ENCODE measurements at regions not wholly inside any gene's neighbourhood (a gene's known extent, or its start where the extent isn't known, plus 50 kb on each side); places are given as distances from the start of the nearest gene placed in this dataset.

DNA sequence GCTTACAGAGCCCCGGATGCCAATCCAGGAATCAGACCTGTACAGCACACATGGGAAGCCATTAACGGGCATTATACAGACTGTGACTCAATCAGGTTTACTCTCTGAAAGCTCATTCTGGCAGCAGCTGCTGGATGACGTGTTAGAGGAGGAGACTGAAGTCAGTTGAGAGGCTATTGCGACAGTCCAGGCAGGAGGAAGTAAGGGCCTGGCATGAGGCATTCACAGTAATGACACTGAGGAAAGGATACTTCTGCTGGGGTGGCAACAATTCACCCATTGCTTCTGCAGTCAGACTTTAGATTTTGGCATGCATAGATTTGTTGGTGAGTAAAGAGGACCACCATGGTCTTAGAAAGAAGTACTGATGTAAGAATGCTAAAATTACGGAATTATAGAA lies 151.0 kb upstream of the HEY2 start (continued):
- TF ChIP-seq NCOA4 (IDR thresholded peaks at IDR 0.05; ENCODE audit: partially characterized antibody) (no peak), FOSL1 (tag; conservative IDR thresholded peaks at IDR 0.05) (peak; percentile 38; the same call in 1 of the 2 replicates), NUFIP1 (IDR thresholded peaks at IDR 0.05; ENCODE audit: partially characterized antibody) (no peak), NBN (IDR thresholded peaks at IDR 0.05; ENCODE audit: low read depth) (no peak), HDAC2 (IDR thresholded peaks at IDR 0.05) (no peak), ZBTB5 (IDR thresholded peaks at IDR 0.05) (no peak), BDP1 (IDR thresholded peaks at IDR 0.05; ENCODE audit: insufficient read depth, insufficient read length) (no peak), ZNF398 (CRISPR knock-in tag; IDR thresholded peaks at IDR 0.05) (no peak), HDAC6 (IDR thresholded peaks at IDR 0.05; ENCODE audit: low read depth, low read length) (no peak), ZBTB1 (CRISPR knock-in tag; IDR thresholded peaks at IDR 0.05; ENCODE audit: borderline replicate concordance, low read depth) (no peak), ARID1B (IDR thresholded peaks at IDR 0.05) (no peak), SMARCA4 (IDR thresholded peaks at IDR 0.05) (no peak), KAT2B (IDR thresholded peaks at IDR 0.05; ENCODE audit: low read depth, low read length) (no peak), NR2F6 (CRISPR knock-in tag; IDR thresholded peaks at IDR 0.05) (no peak), RAD21 (CRISPR knock-in tag; conservative IDR thresholded peaks at IDR 0.05 in 1 of 2, IDR thresholded peaks at IDR 0.05 in 1 of 2) (no peak), ELF2 (CRISPR knock-in tag; IDR thresholded peaks at IDR 0.05) (no peak), SREBF1 (IDR thresholded peaks at IDR 0.05; ENCODE audit: borderline replicate concordance, low read depth, low read length) (no peak), PHTF2 (CRISPR knock-in tag; IDR thresholded peaks at IDR 0.05) (no peak), L3MBTL2 (IDR thresholded peaks at IDR 0.05) (peak; percentile 73), RFX1 (IDR thresholded peaks at IDR 0.05) (no peak), SAP30 (IDR thresholded peaks at IDR 0.05; ENCODE audit: borderline replicate concordance, insufficient read depth, low read depth, low read length, poor library complexity, severe bottlenecking) (no peak), ZNF12 (CRISPR knock-in tag; IDR thresholded peaks at IDR 0.05) (no peak)
- TF ChIP-seq, protein P1, sequence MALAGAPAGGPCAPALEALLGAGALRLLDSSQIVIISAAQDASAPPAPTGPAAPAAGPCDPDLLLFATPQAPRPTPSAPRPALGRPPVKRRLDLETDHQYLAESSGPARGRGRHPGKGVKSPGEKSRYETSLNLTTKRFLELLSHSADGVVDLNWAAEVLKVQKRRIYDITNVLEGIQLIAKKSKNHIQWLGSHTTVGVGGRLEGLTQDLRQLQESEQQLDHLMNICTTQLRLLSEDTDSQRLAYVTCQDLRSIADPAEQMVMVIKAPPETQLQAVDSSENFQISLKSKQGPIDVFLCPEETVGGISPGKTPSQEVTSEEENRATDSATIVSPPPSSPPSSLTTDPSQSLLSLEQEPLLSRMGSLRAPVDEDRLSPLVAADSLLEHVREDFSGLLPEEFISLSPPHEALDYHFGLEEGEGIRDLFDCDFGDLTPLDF (CRISPR knock-in tag; IDR thresholded peaks at IDR 0.05): no peak
- TF ChIP-seq, protein P2, sequence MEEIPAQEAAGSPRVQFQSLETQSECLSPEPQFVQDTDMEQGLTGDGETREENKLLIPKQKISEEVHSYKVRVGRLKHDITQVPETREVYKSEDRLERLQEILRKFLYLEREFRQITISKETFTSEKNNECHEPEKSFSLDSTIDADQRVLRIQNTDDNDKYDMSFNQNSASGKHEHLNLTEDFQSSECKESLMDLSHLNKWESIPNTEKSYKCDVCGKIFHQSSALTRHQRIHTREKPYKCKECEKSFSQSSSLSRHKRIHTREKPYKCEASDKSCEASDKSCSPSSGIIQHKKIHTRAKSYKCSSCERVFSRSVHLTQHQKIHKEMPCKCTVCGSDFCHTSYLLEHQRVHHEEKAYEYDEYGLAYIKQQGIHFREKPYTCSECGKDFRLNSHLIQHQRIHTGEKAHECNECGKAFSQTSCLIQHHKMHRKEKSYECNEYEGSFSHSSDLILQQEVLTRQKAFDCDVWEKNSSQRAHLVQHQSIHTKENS (CRISPR knock-in tag; IDR thresholded peaks at IDR 0.05): no peak
- TF ChIP-seq, protein P3, sequence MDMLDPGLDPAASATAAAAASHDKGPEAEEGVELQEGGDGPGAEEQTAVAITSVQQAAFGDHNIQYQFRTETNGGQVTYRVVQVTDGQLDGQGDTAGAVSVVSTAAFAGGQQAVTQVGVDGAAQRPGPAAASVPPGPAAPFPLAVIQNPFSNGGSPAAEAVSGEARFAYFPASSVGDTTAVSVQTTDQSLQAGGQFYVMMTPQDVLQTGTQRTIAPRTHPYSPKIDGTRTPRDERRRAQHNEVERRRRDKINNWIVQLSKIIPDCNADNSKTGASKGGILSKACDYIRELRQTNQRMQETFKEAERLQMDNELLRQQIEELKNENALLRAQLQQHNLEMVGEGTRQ (CRISPR knock-in tag; IDR thresholded peaks at IDR 0.05): no peak
